Upper lobe of left lung (tissue), 6 donors: ENCODE measurements at regions not wholly inside any gene's neighbourhood (a gene's known extent, or its start where the extent isn't known, plus 50 kb on each side); places are given as distances from the start of the nearest gene placed in this dataset.
"Not testable (repeated sequence)": the region's sequence is repeated elsewhere in the genome, so short reads cannot be mapped to it uniquely, and the experiment has no call there.

Experiments
- ATAC-seq, 2 donors: fragments of 200-7000 bp; cut with Tn5 transposase; one replicate each; pipeline ENCODE4 v1.9.1; 2022; ENCODE audit warnings: mild to moderate bottlenecking in 2 of 2, moderate library complexity in 2 of 2; ENCODE audit not compliant: low FRiP score in 2 of 2
- DNase-seq, 2 donors: peaks; one replicate each; pipeline ENCODE4 v3.0.0-alpha.2; 2019 to 2020
- H3K27ac ChIP-seq, 4 donors: fragments of 200-600 bp; sonication (generic); one replicate each; pipeline ENCODE4 v1.5.1; 2016 to 2019
- H3K27me3 ChIP-seq, 4 donors: fragments of 200-600 bp; sonication (generic); one replicate each; pipeline ENCODE4 v1.5.1; 2017 to 2019
- H3K36me3 ChIP-seq, 4 donors: fragments of 200-600 bp; sonication (generic); one replicate each; pipeline ENCODE4 v1.5.1; 2016 to 2019
- H3K4me1 ChIP-seq, 4 donors: fragments of 200-600 bp; sonication (generic); one replicate each; pipeline ENCODE4 v1.5.1; 2018 to 2019
- H3K4me3 ChIP-seq, 4 donors: fragments of 200-600 bp; sonication (generic); one replicate each; pipeline ENCODE4 v1.5.1; 2017 to 2019; ENCODE audit warnings: mild to moderate bottlenecking in 2 of 4, moderate library complexity in 1 of 4
- H3K9me3 ChIP-seq, 4 donors: fragments of 200-600 bp; sonication (generic); one replicate each; pipeline ENCODE4 v1.5.1; 2018 to 2019
- CTCF ChIP-seq, 6 experiments: fragments of 450-650 bp in 4 of 6; fragments of 200-600 bp in 2 of 6; sonication (generic) in 2 of 6; IDR thresholded peaks; one replicate each; pipeline ENCODE4 v1.5.1; 2016 to 2019; ENCODE audit warnings: antibody characterized with exemption in 6 of 6
- EP300 ChIP-seq, 4 donors: sonication (generic); formaldehyde crosslinking; IDR thresholded peaks; one replicate each; pipeline ENCODE4 v1.5.1; 2017; ENCODE audit warnings: antibody characterized with exemption in 4 of 4, control low read depth in 2 of 4
- POLR2A ChIP-seq, 4 donors: fragments of 450-650 bp; IDR thresholded peaks; one replicate each; pipeline ENCODE4 v1.5.1; 2016 to 2017; ENCODE audit warnings: antibody characterized with exemption in 4 of 4, mild to moderate bottlenecking in 2 of 4
- POLR2AphosphoS5 ChIP-seq, 2 donors: sonication (generic); formaldehyde crosslinking; IDR thresholded peaks; one replicate each; pipeline ENCODE4 v1.5.1; 2017; ENCODE audit warnings: antibody characterized with exemption in 2 of 2
- WGBS, 2 donors: methylation state at CpG; one replicate each; pipeline ENCODE4 v1.1.5; 2017 to 2018; 5-methylcytosine and 5-hydroxymethylcytosine counted together
- donor health status: DM: no; HTN: no; CAD: no; lungs with moderate emphysema.
- donor health status: DM: no; HTN: yes; CAD: no; lungs with severe emphysema.

- no peak for ATAC-seq
- 59 to 62% methylated on average over 6 of the region's 6 CpGs for WGBS, 2 donors
Measured at GRCh38 chr1:22332795-22333499, 118.7 kb upstream of the ZBTB40 start.

GRCh38 chr1:22333516-22334121 lies 118.0 kb upstream of the ZBTB40 start:
- no peaks in the 10 kb centered on the region for H3K36me3 ChIP-seq
- 88 to 90% methylated on average over 2 of the region's 2 CpGs for WGBS, 2 donors
- no peaks in the 10 kb centered on the region for H3K4me1 ChIP-seq
- ATAC-seq: no peak
- TF ChIP-seq EP300 (IDR thresholded peaks at IDR 0.05) (no peak), CTCF (IDR thresholded peaks at IDR 0.05) (no peak), POLR2AphosphoS5 (IDR thresholded peaks at IDR 0.05) (no peak), POLR2A (IDR thresholded peaks at IDR 0.05) (no peak)
- H3K9me3 ChIP-seq: no peaks in the 10 kb centered on the region
- DNase-seq: no peak
- H3K4me3 ChIP-seq: no peak overlapping the region
- H3K27me3 ChIP-seq: no peaks in the 10 kb centered on the region
- no peak overlapping the region for H3K27ac ChIP-seq

More at GRCh38 chr1:22332795-22333499, 118.7 kb upstream of the ZBTB40 start:
- no peaks in the 10 kb centered on the region for H3K4me1 ChIP-seq
- H3K4me3 ChIP-seq: no peak overlapping the region
- no peak for TF ChIP-seq POLR2A (IDR thresholded peaks at IDR 0.05)
- no peak for TF ChIP-seq CTCF (IDR thresholded peaks at IDR 0.05)
- TF ChIP-seq POLR2AphosphoS5 (IDR thresholded peaks at IDR 0.05): no peak
- no peak for TF ChIP-seq EP300 (IDR thresholded peaks at IDR 0.05)
- no peak overlapping the region for H3K27ac ChIP-seq
- no peaks in the 10 kb centered on the region for H3K36me3 ChIP-seq
- no peaks in the 10 kb centered on the region for H3K27me3 ChIP-seq
- no peaks in the 10 kb centered on the region for H3K9me3 ChIP-seq
- no peak for DNase-seq

GRCh38 chr1:22334860-22335550 lies 116.6 kb upstream of the ZBTB40 start:
- WGBS, 2 donors: 35 to 57% methylated on average over 5 to 6 of the region's 6 CpGs
- ATAC-seq (no peak), DNase-seq (no peak)
- no peaks in the 10 kb centered on the region for H3K4me1 ChIP-seq
- H3K36me3 ChIP-seq: no peaks in the 10 kb centered on the region
- TF ChIP-seq POLR2AphosphoS5 (IDR thresholded peaks at IDR 0.05): no peak
- no peaks in the 10 kb centered on the region for H3K9me3 ChIP-seq
- H3K27ac ChIP-seq: no peak overlapping the region
- no peak overlapping the region for H3K4me3 ChIP-seq
- H3K27me3 ChIP-seq: no peaks in the 10 kb centered on the region

GRCh38 chr1:22336274-22336673 lies 115.4 kb upstream of the ZBTB40 start:
- not testable (repeated sequence) for H3K4me3 ChIP-seq, H3K4me1 ChIP-seq, DNase-seq, H3K36me3 ChIP-seq, H3K27me3 ChIP-seq, H3K27ac ChIP-seq, H3K9me3 ChIP-seq, ATAC-seq
- WGBS, 2 donors: 90 to 92% methylated on average over 2 of the region's 2 CpGs

GRCh38 chr1:22336696-22337545 lies 114.7 kb upstream of the ZBTB40 start:
- not testable (repeated sequence) for DNase-seq, H3K4me3 ChIP-seq, H3K9me3 ChIP-seq, ATAC-seq, H3K4me1 ChIP-seq, H3K27me3 ChIP-seq, H3K36me3 ChIP-seq, H3K27ac ChIP-seq
- WGBS, 2 donors: 55 to 64% methylated on average over 2 of the region's 2 CpGs
